K562 (cell line): ENCODE measurements at regions not wholly inside any gene's neighbourhood (a gene's known extent, or its start where the extent isn't known, plus 50 kb on each side); places are given as distances from the start of the nearest gene placed in this dataset.

Experiments used
- ATF2 ChIP-seq: sonication (generic); formaldehyde crosslinking; IDR thresholded peaks from 2 replicates; pipeline ENCODE4 v1.8.1; 2022; ENCODE audit warnings: missing genetic modification reagents
- BHLHE40 ChIP-seq: IDR thresholded peaks from 2 replicates; pipeline ENCODE4 v1.6.1; 2011; ENCODE audit warnings: low read length, improper control_type of control experiment
- CHD1 ChIP-seq: fragments of 200-600 bp; sonication (generic); IDR thresholded peaks from one replicate; pipeline ENCODE4 v1.6.1; 2012; ENCODE audit warnings: mild to moderate bottlenecking, moderate library complexity, low read length, inconsistent platforms
- FOXK2 ChIP-seq, 2 experiments: fragments of 450-650 bp; IDR thresholded peaks in 1 of 2; conservative IDR thresholded peaks in 1 of 2; 2 replicates each; pipeline ENCODE4 v1.6.1; 2016; ENCODE audit warnings: low read depth in 2 of 2, mild to moderate bottlenecking in 1 of 2
- IRF1 ChIP-seq: sonication (generic); formaldehyde crosslinking; IDR thresholded peaks from 2 replicates; pipeline ENCODE4 v1.8.0; 2022; ENCODE audit warnings: missing genetic modification reagents, mild to moderate bottlenecking, borderline replicate concordance
- MIER1 ChIP-seq: fragments of 450-650 bp; IDR thresholded peaks from 2 replicates; pipeline ENCODE4 v1.6.1; 2016; ENCODE audit warnings: antibody characterized with exemption, mild to moderate bottlenecking, low read depth
- MTA2 ChIP-seq: fragments of 450-650 bp; IDR thresholded peaks from 2 replicates; pipeline ENCODE4 v1.6.1; 2016; ENCODE audit warnings: low read depth
- ZHX1 ChIP-seq: fragments of 150-350 bp; conservative IDR thresholded peaks from 2 replicates; pipeline ENCODE4 v1.6.1; 2014; ENCODE audit warnings: low read length
- TF ChIP-seq, protein P1 (sequence below), 3 experiments: IDR thresholded peaks in 2 of 3; conservative IDR thresholded peaks in 1 of 3; 2 replicates each; pipeline ENCODE4 v1.5.1; 2011 to 2012; ENCODE audit warnings: low read length in 3 of 3, mild to moderate bottlenecking in 3 of 3, control low read depth in 2 of 3, improper control_type of control experiment in 1 of 3, inconsistent platforms in 1 of 3, low read depth in 1 of 3, mixed read lengths in 1 of 3, moderate library complexity in 1 of 3; ENCODE audit not compliant: insufficient read depth in 2 of 3

DNA sequence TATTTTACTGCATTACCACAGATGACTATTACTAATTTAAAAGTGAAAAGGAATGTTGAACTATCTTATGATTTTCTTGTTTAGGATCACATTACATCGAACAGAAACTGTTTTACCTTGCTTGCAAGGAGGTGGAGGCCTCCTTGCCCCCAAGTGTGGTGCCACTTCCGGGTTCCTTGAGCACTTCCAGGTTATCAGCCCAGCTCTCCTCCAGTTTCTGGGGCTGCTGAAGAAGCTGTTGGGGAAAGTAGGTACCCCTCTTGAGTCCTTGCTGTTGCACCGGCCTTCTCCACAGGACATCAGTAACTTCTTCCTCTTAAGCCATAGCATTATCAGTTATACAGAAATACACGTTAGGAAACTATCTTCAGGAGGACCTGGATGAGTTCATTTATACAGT, 278.2 kb downstream of the DMRT2 start:
- TF ChIP-seq, protein P1, sequence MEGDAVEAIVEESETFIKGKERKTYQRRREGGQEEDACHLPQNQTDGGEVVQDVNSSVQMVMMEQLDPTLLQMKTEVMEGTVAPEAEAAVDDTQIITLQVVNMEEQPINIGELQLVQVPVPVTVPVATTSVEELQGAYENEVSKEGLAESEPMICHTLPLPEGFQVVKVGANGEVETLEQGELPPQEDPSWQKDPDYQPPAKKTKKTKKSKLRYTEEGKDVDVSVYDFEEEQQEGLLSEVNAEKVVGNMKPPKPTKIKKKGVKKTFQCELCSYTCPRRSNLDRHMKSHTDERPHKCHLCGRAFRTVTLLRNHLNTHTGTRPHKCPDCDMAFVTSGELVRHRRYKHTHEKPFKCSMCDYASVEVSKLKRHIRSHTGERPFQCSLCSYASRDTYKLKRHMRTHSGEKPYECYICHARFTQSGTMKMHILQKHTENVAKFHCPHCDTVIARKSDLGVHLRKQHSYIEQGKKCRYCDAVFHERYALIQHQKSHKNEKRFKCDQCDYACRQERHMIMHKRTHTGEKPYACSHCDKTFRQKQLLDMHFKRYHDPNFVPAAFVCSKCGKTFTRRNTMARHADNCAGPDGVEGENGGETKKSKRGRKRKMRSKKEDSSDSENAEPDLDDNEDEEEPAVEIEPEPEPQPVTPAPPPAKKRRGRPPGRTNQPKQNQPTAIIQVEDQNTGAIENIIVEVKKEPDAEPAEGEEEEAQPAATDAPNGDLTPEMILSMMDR (IDR thresholded peaks at IDR 0.05 in 2 of 3, conservative IDR thresholded peaks at IDR 0.05 in 1 of 3; ENCODE audit: insufficient read depth in 2 of 3, low read depth in 1 of 3, low read length in 3 of 3): no peak
- TF ChIP-seq BHLHE40 (no peak), FOXK2 (conservative IDR thresholded peaks at IDR 0.05 in 1 of 2, IDR thresholded peaks at IDR 0.05 in 1 of 2; ENCODE audit: low read depth in 2 of 2) (no peak), MTA2 (no peak), MIER1 (no peak), ZHX1 (no peak), IRF1 (no peak), CHD1 (no peak), ATF2 (no peak)
